ENCODE measurements at regions not wholly inside any gene's neighbourhood (a gene's known extent, or its start where the extent isn't known, plus 50 kb on each side); places are given as distances from the start of the nearest gene placed in this dataset.

GRCh38 chr3:146350852-146351251 is 99.9 kb upstream of the PLSCR4 start:
- Histone ChIP-seq H4K20me1 (replicated peaks in 1 of 2; ENCODE audit: control insufficient read depth in 1 of 2, insufficient read depth in 2 of 2, low read length in 2 of 2) (no peaks in the 10 kb centered on the region), H3K79me2 (ENCODE audit: control insufficient read depth in 1 of 2, insufficient read depth in 2 of 2, low read length in 2 of 2) (no peaks in the 10 kb centered on the region), H3K4ac (replicated peaks; ENCODE audit: insufficient read length, low read depth, low read length) (no peak overlapping the region), H4K5ac (ENCODE audit: insufficient read length, low read depth, low read length) (no peak overlapping the region), H3K9ac (replicated peaks in 1 of 4; ENCODE audit: extremely low read depth in 1 of 4, low read depth in 3 of 4, low read length in 3 of 4) (no peak overlapping the region), H3K4me1 (replicated peaks in 1 of 4; ENCODE audit: control insufficient read depth in 3 of 4, insufficient read depth in 4 of 4, low read length in 3 of 4) (peaks cover 0 to 3% (median 1%) of the 10 kb centered on the region in 4 experiments; a peak in 3 of 7 replicates), H2BK15ac (ENCODE audit: low read length) (no peak overlapping the region), H3K9me3 (ENCODE audit: insufficient read depth in 2 of 2, low read depth in 1 of 2, low read length in 1 of 2) (peaks cover 0 to 11% of the 10 kb centered on the region in 2 experiments; a peak in 3 of 4 replicates), H2BK120ac (replicated peaks; ENCODE audit: low read depth, low read length) (no peak overlapping the region), H3K79me1 (ENCODE audit: low read depth, low read length) (no peaks in the 10 kb centered on the region), H2AK5ac (ENCODE audit: low read depth, low read length) (no peak overlapping the region), H2AFZ (ENCODE audit: low read length) (no peak overlapping the region), H2BK12ac (ENCODE audit: low read depth, low read length) (no peak overlapping the region), H3K23me2 (ENCODE audit: low read depth, low read length) (no peaks in the 10 kb centered on the region), H3K36me3 (ENCODE audit: control insufficient read depth in 2 of 4, insufficient read depth in 4 of 4, low read length in 3 of 4) (0 out of 8 replicates have a peak, but pooled peaks cover 0 to 3% (median 0%) of the 10 kb centered on the region in 4 experiments), H2BK5ac (ENCODE audit: low read depth, low read length) (no peak overlapping the region), H3K23ac (ENCODE audit: insufficient read length) (no peak overlapping the region), H3K18ac (ENCODE audit: extremely low read depth, low read length) (no peak overlapping the region), H3K27me3 (replicated peaks in 1 of 4; ENCODE audit: control insufficient read depth in 3 of 4, extremely low read depth in 1 of 4, insufficient read depth in 3 of 4, low read length in 3 of 4) (no peaks in the 10 kb centered on the region), H2BK20ac (ENCODE audit: low read length) (no peak overlapping the region), H3K14ac (ENCODE audit: insufficient read length) (no peak overlapping the region), H3K56ac (replicated peaks; ENCODE audit: insufficient read length, low read depth, low read length) (no peak overlapping the region), H4K91ac (replicated peaks; ENCODE audit: insufficient read length, low read length) (no peak overlapping the region), H4K8ac (ENCODE audit: extremely low read depth, insufficient read depth, low read length) (no peak overlapping the region), H3K4me3 (ENCODE audit: extremely low read depth in 1 of 4, insufficient read depth in 2 of 4, low read depth in 3 of 4, low read length in 4 of 4) (no peak overlapping the region), H3K4me2 (ENCODE audit: insufficient read depth in 1 of 2, low read depth in 2 of 2, low read length in 2 of 2) (no peak overlapping the region), H3K27ac (ENCODE audit: low read depth, low read length) (no peak overlapping the region)
- no peak for DNase-seq (ENCODE audit: low read depth in 1 of 2, low spot score in 2 of 2)
- ChIA-PET CTCF (ENCODE audit: partially characterized antibody) (no interaction called here), POLR2A (ENCODE audit: partially characterized antibody) (no interaction called here)
- no peak for FAIRE-seq
- 94% methylated on average over 2 of the region's 2 CpGs; no CpG with 5 or more reads in 1 of the 2 experiments for WGBS, 2 experiments (ENCODE audit: extremely low coverage in 1 of 2, insufficient coverage in 1 of 2, insufficient read length in 1 of 2, insufficient replicate concordance in 2 of 2, low coverage in 1 of 2, low lambda C conversion rate in 2 of 2, missing lambda C conversion rate in 1 of 2)
- TF ChIP-seq CBX5 (IDR thresholded peaks at IDR 0.05; ENCODE audit: low read depth, low read length) = no peak
- no peak for TF ChIP-seq CREB1 (IDR thresholded peaks at IDR 0.05)
- no peak for TF ChIP-seq CHD1 (IDR thresholded peaks at IDR 0.05; ENCODE audit: low read depth, low read length)
- no peak for TF ChIP-seq GTF2F1 (IDR thresholded peaks at IDR 0.05; ENCODE audit: borderline replicate concordance, low read depth, low read length)
- TF ChIP-seq YY1 (IDR thresholded peaks at IDR 0.05; ENCODE audit: low read depth, low read length) = no peak
- TF ChIP-seq SP1 (IDR thresholded peaks at IDR 0.05; ENCODE audit: low read depth, low read length) = no peak
- TF ChIP-seq ZNF274 (IDR thresholded peaks at IDR 0.05; ENCODE audit: borderline replicate concordance, extremely low read depth, low read length) = no peak
- TF ChIP-seq PHF8 (conservative IDR thresholded peaks at IDR 0.05; ENCODE audit: low read depth, low read length) = no peak
- TF ChIP-seq KDM1A (IDR thresholded peaks at IDR 0.05; ENCODE audit: borderline replicate concordance, low read length) = no peak
- TF ChIP-seq KDM4A (IDR thresholded peaks at IDR 0.05; ENCODE audit: low read depth, low read length, severe bottlenecking) = no peak
- no peak for TF ChIP-seq CEBPB (IDR thresholded peaks at IDR 0.05; ENCODE audit: low read depth, low read length)
- no peak for TF ChIP-seq SIX5 (IDR thresholded peaks at IDR 0.05; ENCODE audit: low read depth, low read length)
- no peak for TF ChIP-seq BACH1 (IDR thresholded peaks at IDR 0.05; ENCODE audit: low read length)
- no peak for TF ChIP-seq POU5F1 (IDR thresholded peaks at IDR 0.05; ENCODE audit: low read depth, low read length)
- TF ChIP-seq JUN (IDR thresholded peaks at IDR 0.05; ENCODE audit: low read depth, low read length) = no peak
- no peak for TF ChIP-seq HDAC6 (IDR thresholded peaks at IDR 0.05; ENCODE audit: low read depth, low read length)
- no peak for TF ChIP-seq EGR1 (IDR thresholded peaks at IDR 0.05; ENCODE audit: borderline replicate concordance, low read depth, low read length)
